H1 (cell line): ENCODE measurements at regions not wholly inside any gene's neighbourhood (a gene's known extent, or its start where the extent isn't known, plus 50 kb on each side); places are given as distances from the start of the nearest gene placed in this dataset.

Source experiments
- BRCA1 ChIP-seq: IDR thresholded peaks from 2 replicates; pipeline ENCODE4 v1.6.1; 2012; ENCODE audit warnings: low read depth, low read length, improper control_type of control experiment
- EGR1 ChIP-seq: IDR thresholded peaks from 2 replicates; pipeline ENCODE4 v1.6.1; 2011; ENCODE audit warnings: low read depth, low read length, borderline replicate concordance
- POLR2A ChIP-seq, 2 experiments: IDR thresholded peaks; 1 replicate in 1 of 2; 2 replicates in 1 of 2; pipeline ENCODE4 v1.6.1; 2011; ENCODE audit warnings: low read depth in 2 of 2, low read length in 2 of 2, mild to moderate bottlenecking in 2 of 2; ENCODE audit errors: control extremely low read depth in 1 of 2
- RAD21 ChIP-seq, 2 experiments: IDR thresholded peaks in 1 of 2; conservative IDR thresholded peaks in 1 of 2; 2 replicates each; pipeline ENCODE4 v1.6.1; 2011; ENCODE audit warnings: low read depth in 2 of 2, low read length in 2 of 2, improper control_type of control experiment in 1 of 2, inconsistent platforms in 1 of 2, mild to moderate bottlenecking in 1 of 2, moderate library complexity in 1 of 2
- SUZ12 ChIP-seq: fragments of 200-600 bp; sonication (generic); IDR thresholded peaks from 2 replicates; pipeline ENCODE4 v1.6.1; 2012; ENCODE audit warnings: mild to moderate bottlenecking, inconsistent platforms, low read length, moderate library complexity, mixed read lengths
- TBP ChIP-seq: IDR thresholded peaks from 2 replicates; pipeline ENCODE4 v1.6.1; 2011; ENCODE audit warnings: low read depth, low read length, improper control_type of control experiment
- TF ChIP-seq, protein P1 (sequence below): fragments of 300-600 bp; sonication (generic); IDR thresholded peaks from 2 replicates; pipeline ENCODE4 v1.7.1; 2012; ENCODE audit warnings: low read length, moderate library complexity, mild to moderate bottlenecking, inconsistent platforms; ENCODE audit not compliant: insufficient replicate concordance
- TF ChIP-seq, protein P2 (sequence below), 3 experiments: IDR thresholded peaks; 1 replicate in 2 of 3; 2 replicates in 1 of 3; pipeline versions ENCODE4 v1.5.1 to v1.6.1; 2011; ENCODE audit warnings: low read length in 3 of 3, mild to moderate bottlenecking in 3 of 3, inconsistent platforms in 2 of 3, low read depth in 1 of 3, moderate library complexity in 1 of 3; ENCODE audit not compliant: insufficient read depth in 1 of 3; ENCODE audit errors: control extremely low read depth in 1 of 3

DNA sequence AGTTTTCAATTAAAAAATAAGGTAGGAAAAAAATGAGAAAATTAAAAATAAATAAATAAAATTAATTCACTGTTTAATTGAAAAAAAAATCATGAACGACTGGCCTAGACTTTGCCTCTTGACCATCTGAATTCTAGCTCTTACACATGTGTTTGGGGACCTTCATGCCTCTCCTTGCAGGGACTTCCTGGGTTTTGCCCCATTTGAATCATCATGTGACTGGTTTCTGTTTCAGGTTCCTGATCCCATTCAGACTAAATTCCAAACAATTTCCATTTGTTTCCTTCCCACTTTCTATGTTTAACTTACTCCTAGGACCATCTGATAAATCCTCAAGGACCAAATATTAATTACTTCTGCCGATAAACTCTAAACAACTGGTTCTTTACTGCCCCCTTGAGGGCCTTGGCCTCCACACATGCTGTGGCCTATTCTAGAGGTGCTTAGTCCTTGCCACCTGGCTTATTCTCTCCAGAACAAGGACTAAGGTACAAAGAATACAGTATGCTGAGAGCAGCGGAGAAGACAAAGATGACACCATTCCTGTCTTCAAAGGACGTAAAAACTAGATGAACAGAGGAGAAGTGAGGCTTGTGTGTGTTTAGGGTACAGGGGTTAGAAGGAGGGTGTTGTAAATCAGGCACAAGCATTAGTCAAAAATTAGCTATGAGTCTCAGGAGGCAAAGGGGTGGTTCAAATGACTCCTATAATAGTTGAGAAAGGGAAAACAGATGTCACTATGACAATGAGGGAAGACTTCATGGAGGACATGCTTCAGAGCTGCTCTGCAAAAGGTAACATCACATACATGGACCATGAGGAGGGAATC, 125.8 kb upstream of the AVPR1A start (continued):
- TF ChIP-seq, protein P1, sequence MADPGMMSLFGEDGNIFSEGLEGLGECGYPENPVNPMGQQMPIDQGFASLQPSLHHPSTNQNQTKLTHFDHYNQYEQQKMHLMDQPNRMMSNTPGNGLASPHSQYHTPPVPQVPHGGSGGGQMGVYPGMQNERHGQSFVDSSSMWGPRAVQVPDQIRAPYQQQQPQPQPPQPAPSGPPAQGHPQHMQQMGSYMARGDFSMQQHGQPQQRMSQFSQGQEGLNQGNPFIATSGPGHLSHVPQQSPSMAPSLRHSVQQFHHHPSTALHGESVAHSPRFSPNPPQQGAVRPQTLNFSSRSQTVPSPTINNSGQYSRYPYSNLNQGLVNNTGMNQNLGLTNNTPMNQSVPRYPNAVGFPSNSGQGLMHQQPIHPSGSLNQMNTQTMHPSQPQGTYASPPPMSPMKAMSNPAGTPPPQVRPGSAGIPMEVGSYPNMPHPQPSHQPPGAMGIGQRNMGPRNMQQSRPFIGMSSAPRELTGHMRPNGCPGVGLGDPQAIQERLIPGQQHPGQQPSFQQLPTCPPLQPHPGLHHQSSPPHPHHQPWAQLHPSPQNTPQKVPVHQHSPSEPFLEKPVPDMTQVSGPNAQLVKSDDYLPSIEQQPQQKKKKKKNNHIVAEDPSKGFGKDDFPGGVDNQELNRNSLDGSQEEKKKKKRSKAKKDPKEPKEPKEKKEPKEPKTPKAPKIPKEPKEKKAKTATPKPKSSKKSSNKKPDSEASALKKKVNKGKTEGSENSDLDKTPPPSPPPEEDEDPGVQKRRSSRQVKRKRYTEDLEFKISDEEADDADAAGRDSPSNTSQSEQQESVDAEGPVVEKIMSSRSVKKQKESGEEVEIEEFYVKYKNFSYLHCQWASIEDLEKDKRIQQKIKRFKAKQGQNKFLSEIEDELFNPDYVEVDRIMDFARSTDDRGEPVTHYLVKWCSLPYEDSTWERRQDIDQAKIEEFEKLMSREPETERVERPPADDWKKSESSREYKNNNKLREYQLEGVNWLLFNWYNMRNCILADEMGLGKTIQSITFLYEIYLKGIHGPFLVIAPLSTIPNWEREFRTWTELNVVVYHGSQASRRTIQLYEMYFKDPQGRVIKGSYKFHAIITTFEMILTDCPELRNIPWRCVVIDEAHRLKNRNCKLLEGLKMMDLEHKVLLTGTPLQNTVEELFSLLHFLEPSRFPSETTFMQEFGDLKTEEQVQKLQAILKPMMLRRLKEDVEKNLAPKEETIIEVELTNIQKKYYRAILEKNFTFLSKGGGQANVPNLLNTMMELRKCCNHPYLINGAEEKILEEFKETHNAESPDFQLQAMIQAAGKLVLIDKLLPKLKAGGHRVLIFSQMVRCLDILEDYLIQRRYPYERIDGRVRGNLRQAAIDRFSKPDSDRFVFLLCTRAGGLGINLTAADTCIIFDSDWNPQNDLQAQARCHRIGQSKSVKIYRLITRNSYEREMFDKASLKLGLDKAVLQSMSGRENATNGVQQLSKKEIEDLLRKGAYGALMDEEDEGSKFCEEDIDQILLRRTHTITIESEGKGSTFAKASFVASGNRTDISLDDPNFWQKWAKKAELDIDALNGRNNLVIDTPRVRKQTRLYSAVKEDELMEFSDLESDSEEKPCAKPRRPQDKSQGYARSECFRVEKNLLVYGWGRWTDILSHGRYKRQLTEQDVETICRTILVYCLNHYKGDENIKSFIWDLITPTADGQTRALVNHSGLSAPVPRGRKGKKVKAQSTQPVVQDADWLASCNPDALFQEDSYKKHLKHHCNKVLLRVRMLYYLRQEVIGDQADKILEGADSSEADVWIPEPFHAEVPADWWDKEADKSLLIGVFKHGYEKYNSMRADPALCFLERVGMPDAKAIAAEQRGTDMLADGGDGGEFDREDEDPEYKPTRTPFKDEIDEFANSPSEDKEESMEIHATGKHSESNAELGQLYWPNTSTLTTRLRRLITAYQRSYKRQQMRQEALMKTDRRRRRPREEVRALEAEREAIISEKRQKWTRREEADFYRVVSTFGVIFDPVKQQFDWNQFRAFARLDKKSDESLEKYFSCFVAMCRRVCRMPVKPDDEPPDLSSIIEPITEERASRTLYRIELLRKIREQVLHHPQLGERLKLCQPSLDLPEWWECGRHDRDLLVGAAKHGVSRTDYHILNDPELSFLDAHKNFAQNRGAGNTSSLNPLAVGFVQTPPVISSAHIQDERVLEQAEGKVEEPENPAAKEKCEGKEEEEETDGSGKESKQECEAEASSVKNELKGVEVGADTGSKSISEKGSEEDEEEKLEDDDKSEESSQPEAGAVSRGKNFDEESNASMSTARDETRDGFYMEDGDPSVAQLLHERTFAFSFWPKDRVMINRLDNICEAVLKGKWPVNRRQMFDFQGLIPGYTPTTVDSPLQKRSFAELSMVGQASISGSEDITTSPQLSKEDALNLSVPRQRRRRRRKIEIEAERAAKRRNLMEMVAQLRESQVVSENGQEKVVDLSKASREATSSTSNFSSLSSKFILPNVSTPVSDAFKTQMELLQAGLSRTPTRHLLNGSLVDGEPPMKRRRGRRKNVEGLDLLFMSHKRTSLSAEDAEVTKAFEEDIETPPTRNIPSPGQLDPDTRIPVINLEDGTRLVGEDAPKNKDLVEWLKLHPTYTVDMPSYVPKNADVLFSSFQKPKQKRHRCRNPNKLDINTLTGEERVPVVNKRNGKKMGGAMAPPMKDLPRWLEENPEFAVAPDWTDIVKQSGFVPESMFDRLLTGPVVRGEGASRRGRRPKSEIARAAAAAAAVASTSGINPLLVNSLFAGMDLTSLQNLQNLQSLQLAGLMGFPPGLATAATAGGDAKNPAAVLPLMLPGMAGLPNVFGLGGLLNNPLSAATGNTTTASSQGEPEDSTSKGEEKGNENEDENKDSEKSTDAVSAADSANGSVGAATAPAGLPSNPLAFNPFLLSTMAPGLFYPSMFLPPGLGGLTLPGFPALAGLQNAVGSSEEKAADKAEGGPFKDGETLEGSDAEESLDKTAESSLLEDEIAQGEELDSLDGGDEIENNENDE: no peak
- no peak for TF ChIP-seq POLR2A (IDR thresholded peaks at IDR 0.05; ENCODE audit: control extremely low read depth in 1 of 2, low read depth in 2 of 2, low read length in 2 of 2)
- no peak for TF ChIP-seq SUZ12
- TF ChIP-seq EGR1: no peak
- TF ChIP-seq RAD21 (IDR thresholded peaks at IDR 0.05 in 1 of 2, conservative IDR thresholded peaks at IDR 0.05 in 1 of 2; ENCODE audit: low read depth in 2 of 2, low read length in 2 of 2): peak; percentile 80 to 83
- no peak for TF ChIP-seq BRCA1
- TF ChIP-seq, protein P2, sequence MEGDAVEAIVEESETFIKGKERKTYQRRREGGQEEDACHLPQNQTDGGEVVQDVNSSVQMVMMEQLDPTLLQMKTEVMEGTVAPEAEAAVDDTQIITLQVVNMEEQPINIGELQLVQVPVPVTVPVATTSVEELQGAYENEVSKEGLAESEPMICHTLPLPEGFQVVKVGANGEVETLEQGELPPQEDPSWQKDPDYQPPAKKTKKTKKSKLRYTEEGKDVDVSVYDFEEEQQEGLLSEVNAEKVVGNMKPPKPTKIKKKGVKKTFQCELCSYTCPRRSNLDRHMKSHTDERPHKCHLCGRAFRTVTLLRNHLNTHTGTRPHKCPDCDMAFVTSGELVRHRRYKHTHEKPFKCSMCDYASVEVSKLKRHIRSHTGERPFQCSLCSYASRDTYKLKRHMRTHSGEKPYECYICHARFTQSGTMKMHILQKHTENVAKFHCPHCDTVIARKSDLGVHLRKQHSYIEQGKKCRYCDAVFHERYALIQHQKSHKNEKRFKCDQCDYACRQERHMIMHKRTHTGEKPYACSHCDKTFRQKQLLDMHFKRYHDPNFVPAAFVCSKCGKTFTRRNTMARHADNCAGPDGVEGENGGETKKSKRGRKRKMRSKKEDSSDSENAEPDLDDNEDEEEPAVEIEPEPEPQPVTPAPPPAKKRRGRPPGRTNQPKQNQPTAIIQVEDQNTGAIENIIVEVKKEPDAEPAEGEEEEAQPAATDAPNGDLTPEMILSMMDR (IDR thresholded peaks at IDR 0.05; ENCODE audit: control extremely low read depth in 1 of 3, insufficient read depth in 1 of 3, low read depth in 1 of 3, low read length in 3 of 3): peak; percentile 46 to 82 (median 78)
- no peak for TF ChIP-seq TBP
